SK-N-SH (cell line): ENCODE measurements at regions not wholly inside any gene's neighbourhood (a gene's known extent, or its start where the extent isn't known, plus 50 kb on each side); places are given as distances from the start of the nearest gene placed in this dataset.

Experiments
- CTCF ChIA-PET: fragments of 300-600, 350-600 bp; formaldehyde crosslinking; extraction: SDS; loops from one replicate; lab custom pipeline; 2021; lab: Yijun Ruan, JAX
- POLR2A ChIA-PET: fragments of 350-600 bp; sonication (Branson Sonifier 250); formaldehyde crosslinking; extraction: SDS; loops from one replicate; lab custom pipeline; 2020; ENCODE audit warnings: antibody characterized with exemption, inconsistent platforms; lab: Yijun Ruan, JAX
- DNase-seq: peaks from one replicate; pipeline ENCODE4 v3.0.0; 2012
- H2AFZ ChIP-seq: fragments of 200-600 bp; sonication (generic); 2 replicates; pipeline ENCODE4 v1.8.1; 2016; ENCODE audit warnings: antibody characterized with exemption, mild to moderate bottlenecking, low read depth
- H3F3A ChIP-seq: fragments of 200-600 bp; sonication (generic); replicated peaks from 2 replicates; pipeline ENCODE3; 2016; ENCODE audit warnings: antibody characterized with exemption, mild to moderate bottlenecking; ENCODE audit not compliant: insufficient read depth
- H3K27ac ChIP-seq, 2 experiments: fragments of 200-500 bp in 1 of 2; fragments of 200-600 bp in 1 of 2; sonication (Bioruptor generic) in 1 of 2; sonication (generic), shearing (Covaris generic) in 1 of 2; 2 replicates each; pipeline versions ENCODE4 v1.5.1 to v1.6.1; 2014 to 2016; ENCODE audit warnings: low read depth in 2 of 2, inconsistent platforms in 1 of 2, low read length in 1 of 2, mild to moderate bottlenecking in 1 of 2, mixed read lengths in 1 of 2
- H3K27me3 ChIP-seq: fragments of 200-600 bp; sonication (generic), shearing (Covaris generic); 2 replicates; pipeline ENCODE4 v1.6.1; 2016; ENCODE audit warnings: mixed run types; ENCODE audit not compliant: insufficient read depth
- H3K36me3 ChIP-seq, 2 experiments: fragments of 200-500 bp in 1 of 2; fragments of 200-600 bp in 1 of 2; sonication (Bioruptor generic) in 1 of 2; sonication (generic) in 1 of 2; replicated peaks in 1 of 2; 2 replicates each; pipeline versions ENCODE3 to v1.5.1; 2014 to 2016; ENCODE audit warnings: low read length in 1 of 2, mild to moderate bottlenecking in 1 of 2; ENCODE audit not compliant: insufficient read depth in 2 of 2, control insufficient read depth in 1 of 2
- H3K4me1 ChIP-seq, 2 experiments: fragments of 200-500 bp in 1 of 2; fragments of 200-600 bp in 1 of 2; sonication (Bioruptor generic) in 1 of 2; sonication (generic), shearing (Covaris generic) in 1 of 2; 2 replicates each; pipeline versions ENCODE4 v1.5.1 to v1.6.1; 2014 to 2016; ENCODE audit warnings: low read depth in 1 of 2, low read length in 1 of 2, mixed run types in 1 of 2; ENCODE audit not compliant: insufficient read depth in 2 of 2, control insufficient read depth in 1 of 2
- H3K4me2 ChIP-seq: fragments of 200-600 bp; sonication (generic), shearing (Covaris generic); 2 replicates; pipeline ENCODE4 v1.6.1; 2017; ENCODE audit warnings: mixed run types
- H3K4me3 ChIP-seq, 2 experiments: fragments of 200-500 bp in 1 of 2; fragments of 200-600 bp in 1 of 2; sonication (Bioruptor generic) in 1 of 2; sonication (generic), shearing (Covaris generic) in 1 of 2; 2 replicates each; pipeline versions ENCODE4 v1.5.1 to v1.8.1; 2014 to 2016; ENCODE audit warnings: low read depth in 2 of 2, inconsistent platforms in 1 of 2, low read length in 1 of 2, mild to moderate bottlenecking in 1 of 2, mixed read lengths in 1 of 2, moderate library complexity in 1 of 2
- H3K79me2 ChIP-seq: fragments of 200-600 bp; sonication (generic); 2 replicates; pipeline ENCODE4 v1.8.1; 2017; ENCODE audit warnings: mild to moderate bottlenecking; ENCODE audit not compliant: insufficient read depth
- H3K9ac ChIP-seq: fragments of 200-600 bp; sonication (generic); 2 replicates; pipeline ENCODE4 v1.6.1; 2017; ENCODE audit warnings: mixed run types
- H3K9me2 ChIP-seq: fragments of 200-600 bp; sonication (generic); 2 replicates; pipeline ENCODE4 v1.6.1; 2017; ENCODE audit warnings: mixed run types
- H3K9me3 ChIP-seq: fragments of 200-600 bp; sonication (generic); 2 replicates; pipeline ENCODE4 v1.6.1; 2017; ENCODE audit warnings: mixed run types, mild to moderate bottlenecking, moderate library complexity
- H4K20me1 ChIP-seq: fragments of 200-600 bp; sonication (generic); 2 replicates; pipeline ENCODE4 v1.6.1; 2017; ENCODE audit warnings: mild to moderate bottlenecking, mixed run types; ENCODE audit not compliant: insufficient read depth
- CHD2 ChIP-seq: fragments of 150-350 bp; IDR thresholded peaks from 2 replicates; pipeline ENCODE4 v1.6.1; 2018; ENCODE audit warnings: low read length; ENCODE audit not compliant: partially characterized antibody
- ELF1 ChIP-seq: IDR thresholded peaks from 2 replicates; pipeline ENCODE4 v1.4.0; 2012
- FOSL2 ChIP-seq: IDR thresholded peaks from 2 replicates; pipeline ENCODE4 v1.4.0; 2012; ENCODE audit warnings: low read depth, mild to moderate bottlenecking, moderate library complexity, borderline replicate concordance
- FOXJ3 ChIP-seq: sonication (generic); formaldehyde crosslinking; IDR thresholded peaks from 2 replicates; pipeline ENCODE4 v1.5.1; 2020; ENCODE audit warnings: mild to moderate bottlenecking, missing genetic modification reagents
- MXI1 ChIP-seq: IDR thresholded peaks from 2 replicates; pipeline ENCODE4 v1.6.1; 2012; ENCODE audit warnings: mild to moderate bottlenecking, low read depth, low read length, improper control_type of control experiment
- RAD21 ChIP-seq: IDR thresholded peaks from 2 replicates; pipeline ENCODE4 v1.6.1; 2012; ENCODE audit warnings: mild to moderate bottlenecking, low read length
- REST ChIP-seq: IDR thresholded peaks from 2 replicates; pipeline ENCODE4 v1.6.1; 2012; ENCODE audit warnings: mild to moderate bottlenecking, low read depth, low read length, moderate library complexity
- SMC3 ChIP-seq: IDR thresholded peaks from 2 replicates; pipeline ENCODE4 v1.6.1; 2012; ENCODE audit warnings: low read depth, low read length, improper control_type of control experiment
- TAF1 ChIP-seq: IDR thresholded peaks from 2 replicates; pipeline ENCODE4 v1.6.1; 2012; ENCODE audit warnings: low read depth, mild to moderate bottlenecking, low read length, moderate library complexity, borderline replicate concordance
- TCF12 ChIP-seq: IDR thresholded peaks from 2 replicates; pipeline ENCODE4 v1.4.0; 2012
- WGBS: methylation state at CpG from one replicate; pipeline ENCODE4 v1.1.6; 2017; ENCODE audit warnings: low lambda C conversion rate; 5-methylcytosine and 5-hydroxymethylcytosine counted together
- TF ChIP-seq, protein P1 (sequence below): IDR thresholded peaks from 2 replicates; pipeline ENCODE4 v1.4.0; 2012; ENCODE audit warnings: low read depth, borderline replicate concordance
- TF ChIP-seq, protein P2 (sequence below): fragments of 150-350 bp; IDR thresholded peaks from 2 replicates; pipeline ENCODE4 v1.6.1; 2017; ENCODE audit warnings: antibody characterized with exemption, low read length, low read depth, borderline replicate concordance

DNA sequence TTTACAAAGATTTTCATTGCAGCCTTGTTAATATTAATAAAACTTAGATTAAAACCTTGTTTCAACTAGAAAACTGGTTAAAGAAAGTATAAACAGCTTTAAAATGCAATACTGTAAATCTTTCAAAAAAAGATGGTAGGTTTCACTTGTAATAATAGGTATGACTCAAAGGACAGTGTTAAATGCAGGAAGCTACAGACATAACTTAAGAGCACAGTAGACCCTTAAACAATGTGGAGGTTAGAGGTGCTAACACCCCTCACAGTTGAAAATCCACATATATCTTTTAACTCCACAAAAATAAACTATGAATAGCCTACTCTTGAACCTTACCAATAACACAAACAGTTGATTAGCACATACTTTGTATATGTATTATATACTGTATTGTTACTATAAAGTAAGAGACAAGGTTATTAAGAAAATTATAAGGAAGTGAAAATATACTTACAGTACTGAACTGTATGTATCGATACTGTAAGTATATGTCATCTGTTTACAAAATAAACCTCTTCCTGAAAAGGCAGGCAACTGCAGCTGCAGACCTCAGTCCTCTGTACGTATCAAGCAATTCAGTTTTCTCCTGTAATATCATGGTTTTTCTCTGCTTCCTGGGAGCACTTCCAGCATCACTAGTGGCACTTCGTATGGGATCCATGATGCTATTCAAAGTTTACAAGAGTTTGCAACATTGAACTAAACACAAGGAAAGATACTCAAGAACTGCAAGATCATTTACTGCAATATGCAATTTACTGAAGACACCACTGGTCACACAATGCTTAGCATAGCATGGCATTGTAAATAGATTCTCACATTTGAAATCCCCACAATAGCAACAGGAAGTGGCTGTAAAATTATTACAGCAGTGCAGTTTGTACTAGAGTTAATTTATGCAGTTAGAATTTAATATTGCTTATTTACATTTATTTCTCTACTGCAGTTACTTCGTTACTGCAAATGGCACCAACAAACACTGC, 610.5 kb upstream of the LRRTM4 start:
- DNase-seq = no peak
- no peak for TF ChIP-seq RAD21
- Histone ChIP-seq H3K27me3 (no peaks in the 10 kb centered on the region), H3K4me3 (no peak overlapping the region), H3K9ac (no peak overlapping the region), H3K9me2 (no peaks in the 10 kb centered on the region), H3K4me1 (no peaks in the 10 kb centered on the region), H4K20me1 (no peaks in the 10 kb centered on the region), H3K27ac (no peak overlapping the region), H3K9me3 (no peaks in the 10 kb centered on the region), H3K36me3 (no peaks in the 10 kb centered on the region), H3K4me2 (no peak overlapping the region), H3K79me2 (no peaks in the 10 kb centered on the region), H2AFZ (0 out of 2 replicates have a peak overlapping the region, but pooled peaks have one; percentile 56), H3F3A (peaks cover 2% of the 10 kb centered on the region)
- ChIA-PET POLR2A (no interaction called here), CTCF (no interaction called here)
- WGBS = 16% methylated on average over 4 of the region's 4 CpGs

- POLR2A ChIA-PET = no interaction called here
- DNase-seq = no peak
Measured at GRCh38 chr2:78145395-78145996, 623.3 kb upstream of the LRRTM4 start.

GRCh38 chr2:78145997-78146722, 624.0 kb upstream of the LRRTM4 start:
- Histone ChIP-seq H3F3A (no peaks in the 10 kb centered on the region), H2AFZ (no peak overlapping the region), H4K20me1 (no peaks in the 10 kb centered on the region), H3K9me2 (no peaks in the 10 kb centered on the region), H3K9ac (no peak overlapping the region), H3K4me3 (no peak overlapping the region), H3K27me3 (no peaks in the 10 kb centered on the region), H3K79me2 (no peaks in the 10 kb centered on the region), H3K36me3 (no peaks in the 10 kb centered on the region), H3K4me2 (no peak overlapping the region), H3K9me3 (no peaks in the 10 kb centered on the region; the same call in 1 of the 2 replicates), H3K27ac (no peak overlapping the region), H3K4me1 (no peaks in the 10 kb centered on the region)
- CTCF ChIA-PET = interaction anchor here (0.9 kb wide), 1 partner anchor 31 kb away, joined by 3 read pairs; no protein-coding TSS in a partner anchor
- POLR2A ChIA-PET = no interaction called here
- DNase-seq = no peak
- 49% methylated on average over 5 of the region's 9 CpGs for WGBS
- TF ChIP-seq ELF1 = no peak
- no peak for TF ChIP-seq TCF12
- TF ChIP-seq CHD2 = no peak
- TF ChIP-seq SMC3 = no peak
- no peak for TF ChIP-seq REST
- TF ChIP-seq, protein P1, sequence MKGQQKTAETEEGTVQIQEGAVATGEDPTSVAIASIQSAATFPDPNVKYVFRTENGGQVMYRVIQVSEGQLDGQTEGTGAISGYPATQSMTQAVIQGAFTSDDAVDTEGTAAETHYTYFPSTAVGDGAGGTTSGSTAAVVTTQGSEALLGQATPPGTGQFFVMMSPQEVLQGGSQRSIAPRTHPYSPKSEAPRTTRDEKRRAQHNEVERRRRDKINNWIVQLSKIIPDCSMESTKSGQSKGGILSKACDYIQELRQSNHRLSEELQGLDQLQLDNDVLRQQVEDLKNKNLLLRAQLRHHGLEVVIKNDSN = no peak
- TF ChIP-seq, protein P2, sequence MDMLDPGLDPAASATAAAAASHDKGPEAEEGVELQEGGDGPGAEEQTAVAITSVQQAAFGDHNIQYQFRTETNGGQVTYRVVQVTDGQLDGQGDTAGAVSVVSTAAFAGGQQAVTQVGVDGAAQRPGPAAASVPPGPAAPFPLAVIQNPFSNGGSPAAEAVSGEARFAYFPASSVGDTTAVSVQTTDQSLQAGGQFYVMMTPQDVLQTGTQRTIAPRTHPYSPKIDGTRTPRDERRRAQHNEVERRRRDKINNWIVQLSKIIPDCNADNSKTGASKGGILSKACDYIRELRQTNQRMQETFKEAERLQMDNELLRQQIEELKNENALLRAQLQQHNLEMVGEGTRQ = no peak

More at GRCh38 chr2:78145395-78145996, 623.3 kb upstream of the LRRTM4 start:
- no peaks in the 10 kb centered on the region for H3K4me1 ChIP-seq
- no peaks in the 10 kb centered on the region; the same call in 1 of the 2 replicates for H3K9me3 ChIP-seq
- H3K9me2 ChIP-seq = no peaks in the 10 kb centered on the region
- H3K9ac ChIP-seq = no peak overlapping the region
- H2AFZ ChIP-seq = no peak overlapping the region
- H3K27me3 ChIP-seq = no peaks in the 10 kb centered on the region
- no peaks in the 10 kb centered on the region for H3K36me3 ChIP-seq
- H3K27ac ChIP-seq = no peak overlapping the region
- no peaks in the 10 kb centered on the region for H4K20me1 ChIP-seq
- CTCF ChIA-PET = interaction anchor here (0.9 kb wide), 1 partner anchor 30 kb away, joined by 3 read pairs; no protein-coding TSS in a partner anchor
- WGBS = 59% methylated on average over 6 of the region's 9 CpGs
- no peaks in the 10 kb centered on the region for H3K79me2 ChIP-seq
- TF ChIP-seq TCF12 (no peak), RAD21 (no peak), MXI1 (no peak), FOSL2 (no peak), FOXJ3 (no peak), TAF1 (no peak)
- TF ChIP-seq, protein P1 = no peak
- TF ChIP-seq, all 33 proteins: peak for 0
- Histone ChIP-seq H3K4me2 (no peak overlapping the region), H3F3A (no peaks in the 10 kb centered on the region), H3K4me3 (no peak overlapping the region)
